ENCODE measurements at regions not wholly inside any gene's neighbourhood (a gene's known extent, or its start where the extent isn't known, plus 50 kb on each side); places are given as distances from the start of the nearest gene placed in this dataset.

DNA sequence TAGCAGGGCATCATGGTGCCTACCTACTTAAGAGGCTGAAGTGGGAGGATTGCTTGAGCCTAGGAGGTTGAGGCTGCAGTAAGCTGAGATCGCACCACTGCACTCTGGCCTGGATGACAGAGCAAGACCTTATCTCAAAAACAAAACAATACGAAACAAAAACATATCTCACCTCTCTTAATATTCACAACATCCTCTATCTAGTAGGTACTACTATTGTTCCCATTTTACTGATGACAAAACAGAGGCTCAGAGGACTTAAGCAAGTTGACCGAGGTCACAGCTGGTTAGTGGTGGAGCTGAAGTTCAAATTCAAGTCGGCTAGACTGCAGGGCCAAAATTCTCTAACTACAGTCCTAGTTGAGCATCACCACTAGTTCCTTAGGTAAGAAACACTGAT, 172.3 kb upstream of the EEA1 start:
- no peak for TF ChIP-seq EZH2 (IDR thresholded peaks at IDR 0.05; ENCODE audit: borderline replicate concordance, low read length)
- TF ChIP-seq, protein P1, sequence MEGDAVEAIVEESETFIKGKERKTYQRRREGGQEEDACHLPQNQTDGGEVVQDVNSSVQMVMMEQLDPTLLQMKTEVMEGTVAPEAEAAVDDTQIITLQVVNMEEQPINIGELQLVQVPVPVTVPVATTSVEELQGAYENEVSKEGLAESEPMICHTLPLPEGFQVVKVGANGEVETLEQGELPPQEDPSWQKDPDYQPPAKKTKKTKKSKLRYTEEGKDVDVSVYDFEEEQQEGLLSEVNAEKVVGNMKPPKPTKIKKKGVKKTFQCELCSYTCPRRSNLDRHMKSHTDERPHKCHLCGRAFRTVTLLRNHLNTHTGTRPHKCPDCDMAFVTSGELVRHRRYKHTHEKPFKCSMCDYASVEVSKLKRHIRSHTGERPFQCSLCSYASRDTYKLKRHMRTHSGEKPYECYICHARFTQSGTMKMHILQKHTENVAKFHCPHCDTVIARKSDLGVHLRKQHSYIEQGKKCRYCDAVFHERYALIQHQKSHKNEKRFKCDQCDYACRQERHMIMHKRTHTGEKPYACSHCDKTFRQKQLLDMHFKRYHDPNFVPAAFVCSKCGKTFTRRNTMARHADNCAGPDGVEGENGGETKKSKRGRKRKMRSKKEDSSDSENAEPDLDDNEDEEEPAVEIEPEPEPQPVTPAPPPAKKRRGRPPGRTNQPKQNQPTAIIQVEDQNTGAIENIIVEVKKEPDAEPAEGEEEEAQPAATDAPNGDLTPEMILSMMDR (IDR thresholded peaks at IDR 0.05; ENCODE audit: low read length): no peak
